Stimulated activated CD4-positive, alpha-beta T cell treated with anti-CD3 and anti-CD28 coated beads, Interleukin-2, amount 100 ng/mL, for 4 hours (primary cell): ENCODE measurements at regions not wholly inside any gene's neighbourhood (a gene's known extent, or its start where the extent isn't known, plus 50 kb on each side); places are given as distances from the start of the nearest gene placed in this dataset.

Experiments used
- DNase-seq: peaks from one replicate; pipeline ENCODE4 v3.0.0-alpha.2; 2020; ENCODE audit warnings: low read depth

- DNase-seq: no peak
Measured at GRCh38 chr2:147062073-147062472, 782.8 kb upstream of the ACVR2A start.

GRCh38 chr2:147061269-147061668 lies 783.6 kb upstream of the ACVR2A start:
- DNase-seq: no peak

- DNase-seq: no peak
Measured at GRCh38 chr2:147057892-147058490, 786.8 kb upstream of the ACVR2A start.

GRCh38 chr2:147051814-147052213 lies 793.0 kb upstream of the ACVR2A start:
- no peak for DNase-seq

- DNase-seq: no peak
Measured at GRCh38 chr2:147051248-147051647, 793.6 kb upstream of the ACVR2A start.

- no peak for DNase-seq
Measured at GRCh38 chr2:147049957-147050356, 794.9 kb upstream of the ACVR2A start.

- no peak for DNase-seq
Measured at GRCh38 chr2:147046473-147046872, 798.4 kb upstream of the ACVR2A start.

- peak; percentile 3 for DNase-seq
Measured at GRCh38 chr2:147045113-147045512, 799.7 kb upstream of the ACVR2A start.

- no peak for DNase-seq
Measured at GRCh38 chr2:147041121-147041494, 803.7 kb upstream of the ACVR2A start.

- no peak for DNase-seq
Measured at GRCh38 chr2:147040298-147041120, 804.3 kb upstream of the ACVR2A start.

GRCh38 chr2:147037048-147037447 lies 807.8 kb upstream of the ACVR2A start:
- DNase-seq: no peak

GRCh38 chr2:147033044-147033443 lies 811.8 kb upstream of the ACVR2A start:
- DNase-seq: no peak

- DNase-seq: no peak
Measured at GRCh38 chr2:147031897-147032296, 812.9 kb upstream of the ACVR2A start.

GRCh38 chr2:147030966-147031720 lies 813.7 kb upstream of the ACVR2A start:
- no peak for DNase-seq

- DNase-seq: no peak
Measured at GRCh38 chr2:147027436-147027835, 817.4 kb upstream of the ACVR2A start.

- no peak for DNase-seq
Measured at GRCh38 chr2:147026664-147027295, 818.0 kb upstream of the ACVR2A start.

GRCh38 chr2:147025646-147026585 lies 818.9 kb upstream of the ACVR2A start:
- no peak for DNase-seq

- no peak for DNase-seq
Measured at GRCh38 chr2:147019311-147019710, 825.5 kb upstream of the ACVR2A start.

- DNase-seq: no peak
Measured at GRCh38 chr2:147017951-147018645, 826.7 kb upstream of the ACVR2A start.

GRCh38 chr2:147016181-147016580 lies 828.6 kb upstream of the ACVR2A start:
- DNase-seq: no peak

- DNase-seq: no peak
Measured at GRCh38 chr2:147015591-147015990, 829.2 kb upstream of the ACVR2A start.
